ENCODE measurements at regions not wholly inside any gene's neighbourhood (a gene's known extent, or its start where the extent isn't known, plus 50 kb on each side); places are given as distances from the start of the nearest gene placed in this dataset.
"Not testable (repeated sequence)": the region's sequence is repeated elsewhere in the genome, so short reads cannot be mapped to it uniquely, and the experiment has no call there.

DNA sequence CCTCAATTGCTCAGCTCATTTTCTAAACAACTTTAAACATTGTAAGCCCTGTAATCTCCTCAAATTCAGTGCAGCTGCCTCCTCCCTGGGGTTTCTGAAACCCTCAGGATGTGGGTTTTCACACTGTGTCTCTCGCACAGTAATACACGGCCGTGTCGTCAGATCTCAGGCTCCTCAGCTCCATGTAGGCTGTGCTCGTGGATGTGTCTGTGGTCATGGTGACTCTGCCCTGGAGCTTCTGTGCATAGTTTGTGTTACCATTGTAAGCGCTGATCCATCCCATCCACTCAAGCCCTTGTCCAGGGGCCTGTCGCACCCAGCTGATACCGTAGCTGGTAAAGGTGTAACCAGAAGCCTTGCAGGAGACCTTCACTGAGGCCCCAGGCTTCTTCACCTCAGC is 658.4 kb downstream of the TMEM121 start:
- not testable (repeated sequence) for DNase-seq

DNA sequence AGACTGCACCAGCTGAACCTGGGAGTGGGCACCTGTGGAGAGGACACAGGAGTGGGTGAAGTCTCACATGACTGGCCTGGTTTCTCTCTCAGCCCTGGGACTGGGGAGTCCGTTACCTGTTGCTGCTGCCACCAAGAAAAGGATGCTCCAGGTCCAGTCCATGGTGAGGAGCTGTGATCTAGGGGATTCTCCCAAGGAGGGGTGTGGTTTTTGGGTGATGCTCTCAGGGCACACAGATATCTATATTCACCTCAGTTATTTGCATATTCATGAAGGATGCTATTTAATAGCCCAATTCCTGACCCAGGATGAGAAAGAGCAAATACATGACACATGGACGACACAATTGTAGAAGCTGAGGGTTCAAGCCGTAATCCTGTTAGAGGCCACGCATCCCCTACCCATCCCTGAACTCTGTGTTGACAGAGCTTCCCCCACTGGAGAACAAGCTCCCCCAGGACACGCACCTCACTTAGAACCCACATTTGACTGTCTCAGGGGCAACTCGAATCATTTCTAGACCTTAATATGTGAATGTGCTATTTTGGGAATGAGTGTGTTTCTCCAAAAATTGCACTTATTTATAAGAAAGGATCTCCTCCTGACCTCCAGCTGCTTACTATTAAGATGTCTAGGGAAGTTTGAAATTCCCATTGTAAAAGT is 658.9 kb downstream of the TMEM121 start:
- DNase-seq, result not testable (repeated sequence)

- DNase-seq, result no peak
Measured at GRCh38 chr14:106185837-106186233, 659.5 kb downstream of the TMEM121 start.

DNA sequence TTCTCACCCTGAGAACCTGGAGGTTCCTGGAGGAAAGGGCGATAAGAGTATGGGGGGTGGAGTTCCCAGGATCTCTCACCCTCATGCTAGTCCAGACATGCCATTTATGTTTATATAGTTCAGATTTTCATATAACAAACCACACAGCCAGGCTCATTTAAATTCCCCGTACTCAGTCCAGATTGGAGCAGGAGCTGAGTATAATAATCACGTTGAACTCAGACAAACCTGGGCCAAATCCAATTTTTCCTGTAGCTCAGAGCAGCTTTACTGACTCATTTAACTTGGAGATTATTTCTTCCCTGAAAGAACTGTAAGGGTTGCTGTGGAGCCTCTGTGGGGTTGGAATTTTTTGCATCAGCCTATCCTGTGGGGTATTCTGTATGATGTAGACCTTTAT is 660.8 kb downstream of the TMEM121 start:
- no peak for DNase-seq

GRCh38 chr14:106192701-106193100 is 666.3 kb downstream of the TMEM121 start:
- not testable (repeated sequence) for DNase-seq

DNA sequence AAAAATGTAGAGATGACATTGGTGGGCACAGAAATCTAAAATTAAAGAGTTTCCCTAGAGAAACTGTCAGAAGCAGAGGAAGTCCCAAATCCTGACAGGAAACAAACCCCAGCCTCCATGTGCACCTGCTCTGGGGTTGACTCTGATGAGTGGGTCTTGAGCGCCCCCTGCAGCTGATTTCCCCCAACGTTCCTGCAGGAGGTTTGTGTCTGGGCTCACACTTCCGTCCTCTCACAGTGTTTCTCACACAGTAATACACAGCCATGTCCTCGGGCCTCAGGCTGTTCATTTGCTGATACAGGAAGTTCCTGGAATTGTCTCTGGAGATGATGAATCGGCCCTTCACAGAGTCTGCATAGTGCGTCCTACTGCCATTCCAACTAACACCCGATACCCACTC is 670.1 kb downstream of the TMEM121 start:
- DNase-seq, result not testable (repeated sequence)

- DNase-seq, result not testable (repeated sequence)
Measured at GRCh38 chr14:106197264-106197663, 670.9 kb downstream of the TMEM121 start.

DNA sequence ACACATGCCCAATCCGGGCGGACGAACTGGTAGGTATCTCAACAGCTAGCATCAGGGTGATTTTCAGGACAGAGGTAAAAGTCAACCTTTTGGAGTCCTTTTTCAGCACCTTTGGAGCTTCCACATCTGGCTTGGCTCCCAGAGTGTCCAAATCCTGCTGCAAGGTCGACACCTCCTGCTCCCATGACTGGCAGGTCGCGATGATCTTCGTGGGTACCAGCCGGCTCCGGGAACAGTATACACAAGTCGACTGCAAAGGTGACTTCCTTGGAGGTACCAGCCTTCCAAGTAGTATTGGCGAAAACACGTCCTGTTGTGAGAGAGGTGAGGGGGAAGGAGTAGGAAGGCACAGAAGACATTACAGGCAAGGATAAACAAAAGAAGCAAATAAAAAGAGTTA is 672.7 kb downstream of the TMEM121 start:
- DNase-seq, result no peak

- DNase-seq, result no peak
Measured at GRCh38 chr14:106200541-106201315, 674.3 kb downstream of the TMEM121 start.

DNA sequence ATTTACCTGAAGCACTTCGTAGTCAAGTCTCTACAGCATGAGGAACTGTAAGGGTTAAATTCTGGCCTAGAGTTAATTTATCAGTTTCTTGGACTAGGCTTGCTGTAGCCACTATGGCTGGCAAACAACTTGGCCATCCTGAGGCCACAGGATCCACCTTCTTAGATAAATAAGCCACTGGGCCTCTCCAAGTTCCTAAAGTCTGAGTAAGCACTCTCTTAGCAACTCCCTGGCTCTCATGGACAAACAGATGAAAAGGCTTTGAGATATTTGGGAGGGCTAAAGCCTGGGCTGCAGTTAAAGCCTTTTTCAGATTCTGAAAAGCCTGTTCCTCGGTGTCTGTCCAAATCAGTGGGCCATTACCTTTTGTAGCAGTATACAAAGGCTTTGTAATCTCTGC is 675.0 kb downstream of the TMEM121 start:
- no peak for DNase-seq

- DNase-seq, result no peak
Measured at GRCh38 chr14:106203438-106203837, 677.1 kb downstream of the TMEM121 start.

DNA sequence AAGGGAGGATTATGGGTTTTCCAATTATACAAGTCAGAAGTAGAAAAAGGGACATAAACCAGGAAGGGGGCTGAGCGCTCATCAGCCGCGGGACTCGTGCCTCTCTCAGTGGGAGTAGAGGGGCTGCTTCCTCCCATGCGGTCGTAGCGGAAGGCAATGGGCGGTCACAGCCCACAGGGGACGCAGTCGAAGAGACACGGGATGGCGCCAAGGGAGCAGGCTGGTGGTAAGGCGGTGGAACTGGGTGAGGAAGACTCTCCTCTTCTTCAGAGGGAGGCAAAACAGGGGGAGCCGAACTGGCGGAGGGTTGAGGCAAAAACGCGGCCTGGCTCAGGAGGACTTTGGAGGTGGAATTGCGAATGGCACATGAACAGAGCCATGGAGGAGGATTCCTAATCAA is 677.7 kb downstream of the TMEM121 start:
- no peak for DNase-seq

DNA sequence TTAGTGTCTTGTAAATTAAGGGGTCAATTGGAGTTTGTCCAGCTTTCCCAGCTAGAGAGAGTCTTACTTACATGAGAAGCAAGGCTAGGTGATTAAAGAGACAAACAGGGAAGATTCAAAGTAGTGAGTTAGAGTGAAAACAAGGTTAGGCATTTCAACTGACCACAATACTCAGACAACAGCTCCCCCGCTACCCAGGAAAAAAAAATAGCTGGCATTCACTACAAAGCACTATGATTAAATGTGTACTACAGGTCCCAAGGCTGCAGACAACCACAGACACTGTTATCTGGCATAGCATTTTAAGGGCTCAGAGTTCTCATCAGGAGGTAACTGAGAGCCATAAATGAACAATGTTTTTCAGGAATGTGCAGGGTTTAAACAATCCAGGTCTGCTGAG is 680.9 kb downstream of the TMEM121 start:
- DNase-seq, result no peak

GRCh38 chr14:106208794-106209193 is 682.4 kb downstream of the TMEM121 start:
- DNase-seq, result no peak

DNA sequence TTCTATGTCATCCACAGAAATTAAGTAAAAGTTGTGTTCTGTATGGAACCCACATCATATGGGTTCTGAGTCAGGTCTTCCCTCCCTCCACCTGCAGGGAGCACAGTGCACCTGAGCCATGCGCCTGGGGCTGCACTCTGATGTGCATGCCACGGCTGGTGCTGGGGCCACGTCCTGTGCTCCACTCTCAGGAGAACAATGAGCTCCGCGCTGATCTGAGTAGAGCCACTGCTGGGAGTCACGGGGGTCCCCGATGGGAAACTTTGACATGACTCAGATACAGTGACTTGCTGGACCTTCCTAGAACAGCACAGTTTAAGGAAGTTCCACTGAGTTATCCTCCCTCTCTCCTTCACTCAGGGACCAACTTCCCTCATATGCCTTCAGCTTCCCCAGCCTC is 683.4 kb downstream of the TMEM121 start:
- no peak for DNase-seq

GRCh38 chr14:106210650-106211049 is 684.3 kb downstream of the TMEM121 start:
- DNase-seq, result no peak

- no peak for DNase-seq
Measured at GRCh38 chr14:106211334-106211900, 685.0 kb downstream of the TMEM121 start.

- DNase-seq, result no peak
Measured at GRCh38 chr14:106215229-106215628, 688.8 kb downstream of the TMEM121 start.

- no peak for DNase-seq
Measured at GRCh38 chr14:106216679-106217078, 690.3 kb downstream of the TMEM121 start.

DNA sequence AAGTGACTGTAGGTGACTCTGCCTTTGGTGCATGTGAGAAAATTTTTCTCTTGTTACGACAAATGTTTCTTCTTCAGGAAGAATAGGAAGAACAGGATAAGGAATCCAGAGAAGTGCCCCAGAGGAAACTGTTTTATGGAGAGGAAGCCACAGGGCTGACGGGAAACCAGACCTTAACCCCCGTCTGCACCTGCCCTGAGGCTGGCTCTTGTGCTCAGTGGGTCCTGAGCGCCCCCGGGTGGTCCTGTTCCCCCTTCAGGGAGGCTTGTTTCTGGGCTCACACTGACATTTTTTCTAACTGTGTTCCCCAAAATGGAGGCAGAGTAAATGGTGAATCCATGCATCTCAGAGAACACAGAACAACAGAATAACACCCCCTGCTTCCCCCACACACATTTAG is 691.8 kb downstream of the TMEM121 start:
- no peak for DNase-seq

DNA sequence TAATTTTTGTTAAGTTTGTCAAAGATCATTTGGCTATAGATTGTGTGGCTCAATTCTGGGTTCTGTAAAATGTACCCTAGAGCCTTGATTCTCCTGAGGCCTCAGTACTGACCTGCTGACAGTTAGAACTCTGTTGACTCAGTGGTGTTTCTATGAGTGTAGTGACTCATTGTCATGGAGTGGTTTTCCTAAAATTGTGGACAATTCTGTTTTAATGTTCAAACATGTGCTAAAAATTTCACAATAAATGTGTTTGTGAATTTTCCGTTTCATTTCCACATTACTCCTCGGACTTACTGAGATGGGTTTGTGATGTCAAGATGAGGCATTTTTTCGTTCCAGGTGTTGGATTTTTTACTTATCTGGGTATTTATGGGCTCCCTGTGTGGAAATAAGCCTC is 695.9 kb downstream of the TMEM121 start:
- no peak for DNase-seq

DNA sequence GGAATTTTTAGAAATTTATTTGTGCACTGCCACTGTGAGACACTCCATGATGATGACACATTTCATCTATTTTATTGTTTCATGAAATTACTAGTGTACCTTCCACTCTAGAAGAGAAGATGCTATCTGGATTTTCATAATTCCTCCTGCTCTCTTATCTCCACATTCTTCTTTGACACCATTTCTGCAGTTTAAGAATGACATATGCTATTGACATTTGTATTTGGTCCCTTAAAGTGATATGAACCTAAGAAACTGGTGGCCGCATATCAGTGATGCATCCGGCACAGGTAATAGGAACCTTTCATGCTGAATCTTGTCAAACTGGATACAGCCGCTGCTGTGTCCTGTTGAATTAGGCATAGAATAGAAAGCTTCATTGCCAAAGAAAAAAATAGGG is 696.3 kb downstream of the TMEM121 start:
- DNase-seq, result no peak

GRCh38 chr14:106227793-106228192 is 701.4 kb downstream of the TMEM121 start:
- DNase-seq, result no peak

GRCh38 chr14:106228541-106229158 is 702.3 kb downstream of the TMEM121 start:
- DNase-seq, result no peak

All from NCI-H2171 (cell line).